ENCODE measurements at regions not wholly inside any gene's neighbourhood (a gene's known extent, or its start where the extent isn't known, plus 50 kb on each side); places are given as distances from the start of the nearest gene placed in this dataset.

GRCh38 chr4:64729561-64729960 is 320.3 kb upstream of the TECRL start:
- TF ChIP-seq CEBPB (IDR thresholded peaks at IDR 0.05; ENCODE audit: borderline replicate concordance, low read depth, low read length) (no peak), ZNF570 (CRISPR knock-in tag; IDR thresholded peaks at IDR 0.05; ENCODE audit: borderline replicate concordance) (no peak)

Data from HepG2 (cell line).